IMR-90 (cell line): ENCODE measurements at regions not wholly inside any gene's neighbourhood (a gene's known extent, or its start where the extent isn't known, plus 50 kb on each side); places are given as distances from the start of the nearest gene placed in this dataset.

Experiments used
- BHLHE40 ChIP-seq: fragments of 150-350 bp; IDR thresholded peaks from 2 replicates; pipeline ENCODE4 v1.6.1; 2016; ENCODE audit warnings: mild to moderate bottlenecking, low read depth, low read length
- CHD1 ChIP-seq: IDR thresholded peaks from 2 replicates; pipeline ENCODE4 v1.6.1; 2012; ENCODE audit warnings: low read depth, low read length, improper control_type of control experiment
- POLR2A ChIP-seq: IDR thresholded peaks from 2 replicates; pipeline ENCODE4 v1.6.1; 2012; ENCODE audit warnings: mild to moderate bottlenecking, low read depth, low read length
- RAD21 ChIP-seq: IDR thresholded peaks from 2 replicates; pipeline ENCODE4 v1.6.1; 2012; ENCODE audit warnings: low read length, improper control_type of control experiment
- RFX5 ChIP-seq: IDR thresholded peaks from 2 replicates; pipeline ENCODE4 v1.8.0; 2012; ENCODE audit warnings: low read depth, mild to moderate bottlenecking, low read length, moderate library complexity
- SMC3 ChIP-seq: fragments of 150-350 bp; IDR thresholded peaks from 2 replicates; pipeline ENCODE4 v1.6.1; 2016; ENCODE audit warnings: low read depth, mild to moderate bottlenecking, antibody characterized with exemption, low read length, moderate library complexity
- TF ChIP-seq, protein P1 (sequence below): conservative IDR thresholded peaks from 2 replicates; pipeline ENCODE4 v1.5.1; 2012; ENCODE audit warnings: mild to moderate bottlenecking, low read depth, low read length, improper control_type of control experiment
- TF ChIP-seq, protein P2 (sequence below): fragments of 150-350 bp; IDR thresholded peaks from 2 replicates; pipeline ENCODE4 v1.6.1; 2017; ENCODE audit warnings: mild to moderate bottlenecking, antibody characterized with exemption, low read length, low read depth
- TF ChIP-seq, protein P3 (sequence below): fragments of 150-350 bp; IDR thresholded peaks from 2 replicates; pipeline ENCODE4 v1.6.1; 2016; ENCODE audit warnings: low read depth, mild to moderate bottlenecking, low read length, moderate library complexity, borderline replicate concordance

DNA sequence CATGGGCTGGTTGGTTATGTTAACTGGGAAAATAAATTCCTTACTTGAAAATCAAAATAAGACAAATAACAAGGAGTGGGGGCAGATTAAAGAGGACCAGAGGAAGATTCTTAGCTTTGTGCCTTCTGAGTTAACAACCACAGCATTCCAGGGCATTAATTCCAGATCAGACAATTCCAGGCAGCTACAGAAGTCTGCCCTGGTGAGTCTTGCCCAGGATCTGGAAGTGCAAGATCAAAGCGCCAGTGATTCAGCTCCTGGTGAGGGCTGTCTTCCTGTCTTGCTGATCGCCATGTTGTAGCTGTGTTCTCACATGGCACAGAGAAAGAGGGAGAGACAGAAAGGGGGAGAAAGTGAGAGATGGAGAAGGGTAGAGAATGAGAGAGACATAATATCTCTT, 65.6 kb downstream of the ANXA2R start:
- TF ChIP-seq RAD21 (no peak), CHD1 (no peak), POLR2A (no peak), SMC3 (no peak), RFX5 (no peak), BHLHE40 (no peak)
- TF ChIP-seq, protein P1, sequence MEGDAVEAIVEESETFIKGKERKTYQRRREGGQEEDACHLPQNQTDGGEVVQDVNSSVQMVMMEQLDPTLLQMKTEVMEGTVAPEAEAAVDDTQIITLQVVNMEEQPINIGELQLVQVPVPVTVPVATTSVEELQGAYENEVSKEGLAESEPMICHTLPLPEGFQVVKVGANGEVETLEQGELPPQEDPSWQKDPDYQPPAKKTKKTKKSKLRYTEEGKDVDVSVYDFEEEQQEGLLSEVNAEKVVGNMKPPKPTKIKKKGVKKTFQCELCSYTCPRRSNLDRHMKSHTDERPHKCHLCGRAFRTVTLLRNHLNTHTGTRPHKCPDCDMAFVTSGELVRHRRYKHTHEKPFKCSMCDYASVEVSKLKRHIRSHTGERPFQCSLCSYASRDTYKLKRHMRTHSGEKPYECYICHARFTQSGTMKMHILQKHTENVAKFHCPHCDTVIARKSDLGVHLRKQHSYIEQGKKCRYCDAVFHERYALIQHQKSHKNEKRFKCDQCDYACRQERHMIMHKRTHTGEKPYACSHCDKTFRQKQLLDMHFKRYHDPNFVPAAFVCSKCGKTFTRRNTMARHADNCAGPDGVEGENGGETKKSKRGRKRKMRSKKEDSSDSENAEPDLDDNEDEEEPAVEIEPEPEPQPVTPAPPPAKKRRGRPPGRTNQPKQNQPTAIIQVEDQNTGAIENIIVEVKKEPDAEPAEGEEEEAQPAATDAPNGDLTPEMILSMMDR = no peak
- TF ChIP-seq, protein P2, sequence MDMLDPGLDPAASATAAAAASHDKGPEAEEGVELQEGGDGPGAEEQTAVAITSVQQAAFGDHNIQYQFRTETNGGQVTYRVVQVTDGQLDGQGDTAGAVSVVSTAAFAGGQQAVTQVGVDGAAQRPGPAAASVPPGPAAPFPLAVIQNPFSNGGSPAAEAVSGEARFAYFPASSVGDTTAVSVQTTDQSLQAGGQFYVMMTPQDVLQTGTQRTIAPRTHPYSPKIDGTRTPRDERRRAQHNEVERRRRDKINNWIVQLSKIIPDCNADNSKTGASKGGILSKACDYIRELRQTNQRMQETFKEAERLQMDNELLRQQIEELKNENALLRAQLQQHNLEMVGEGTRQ = no peak
- TF ChIP-seq, protein P3, sequence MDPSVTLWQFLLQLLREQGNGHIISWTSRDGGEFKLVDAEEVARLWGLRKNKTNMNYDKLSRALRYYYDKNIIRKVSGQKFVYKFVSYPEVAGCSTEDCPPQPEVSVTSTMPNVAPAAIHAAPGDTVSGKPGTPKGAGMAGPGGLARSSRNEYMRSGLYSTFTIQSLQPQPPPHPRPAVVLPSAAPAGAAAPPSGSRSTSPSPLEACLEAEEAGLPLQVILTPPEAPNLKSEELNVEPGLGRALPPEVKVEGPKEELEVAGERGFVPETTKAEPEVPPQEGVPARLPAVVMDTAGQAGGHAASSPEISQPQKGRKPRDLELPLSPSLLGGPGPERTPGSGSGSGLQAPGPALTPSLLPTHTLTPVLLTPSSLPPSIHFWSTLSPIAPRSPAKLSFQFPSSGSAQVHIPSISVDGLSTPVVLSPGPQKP = no peak
